K562 (cell line): ENCODE measurements at regions not wholly inside any gene's neighbourhood (a gene's known extent, or its start where the extent isn't known, plus 50 kb on each side); places are given as distances from the start of the nearest gene placed in this dataset.

Experiments used
- CBX2 ChIP-seq: fragments of 200-600 bp; sonication (generic); IDR thresholded peaks from one replicate; pipeline ENCODE4 v1.6.1; 2012; ENCODE audit warnings: mild to moderate bottlenecking, low read length, inconsistent platforms; ENCODE audit not compliant: insufficient read depth, poor library complexity, severe bottlenecking
- GABPA ChIP-seq: fragments of 200-800 bp; sonication (Bioruptor generic); conservative IDR thresholded peaks from 2 replicates; pipeline ENCODE4 v1.6.1; 2016; ENCODE audit warnings: low read depth, missing genetic modification characterization, missing compliant biosample characterization
- GABPB2 ChIP-seq: fragments of 250-450 bp; sonication (Bioruptor Pico); conservative IDR thresholded peaks from 2 replicates; pipeline ENCODE4 v1.5.1; 2021; ENCODE audit warnings: mild to moderate bottlenecking
- GTF2A2 ChIP-seq: IDR thresholded peaks from 2 replicates; pipeline ENCODE4 v1.6.1; 2016; ENCODE audit warnings: mild to moderate bottlenecking, missing genetic modification characterization, missing compliant biosample characterization
- KDM1A ChIP-seq, 2 experiments: fragments of 450-650 bp; IDR thresholded peaks; 2 replicates each; pipeline ENCODE4 v1.6.1; 2016; ENCODE audit warnings: mild to moderate bottlenecking in 2 of 2
- WHSC1 ChIP-seq: IDR thresholded peaks from one replicate; pipeline ENCODE4 v1.6.1; 2012; ENCODE audit warnings: low read length, control low read depth, inconsistent platforms
- ZNF212 ChIP-seq: fragments of 450-650 bp; formaldehyde crosslinking; IDR thresholded peaks from 2 replicates; pipeline ENCODE4 v1.4.0; 2020; ENCODE audit warnings: mild to moderate bottlenecking
- ZNF586 ChIP-seq: fragments of 450-650 bp; formaldehyde crosslinking; conservative IDR thresholded peaks from 2 replicates; pipeline ENCODE4 v1.4.0; 2020; ENCODE audit warnings: mild to moderate bottlenecking, moderate library complexity
- ZNF77 ChIP-seq: fragments of 250-450 bp; sonication (Bioruptor Pico); IDR thresholded peaks from 2 replicates; pipeline ENCODE4 v1.5.0; 2020
- TF ChIP-seq, protein P1 (sequence below), 3 experiments: fragments of 200-800 bp in 1 of 3; fragments of 250-450 bp in 1 of 3; fragments of 450-650 bp in 1 of 3; sonication (Bioruptor Pico) in 1 of 3; sonication (Bioruptor generic) in 1 of 3; formaldehyde crosslinking in 1 of 3; IDR thresholded peaks; 2 replicates each; pipeline versions ENCODE4 v1.6.1 to v1.8.0; 2016 to 2022; ENCODE audit warnings: mild to moderate bottlenecking in 2 of 3, missing genetic modification characterization in 2 of 3, missing compliant biosample characterization in 1 of 3, moderate library complexity in 1 of 3
- TF ChIP-seq, protein P2 (sequence below): fragments of 450-650 bp; IDR thresholded peaks from 2 replicates; pipeline ENCODE4 v1.6.1; 2018; ENCODE audit warnings: mild to moderate bottlenecking, low read depth; ENCODE audit not compliant: partially characterized antibody
- TF ChIP-seq, protein P3 (sequence below): fragments of 450-650 bp; formaldehyde crosslinking; IDR thresholded peaks from 2 replicates; pipeline ENCODE4 v1.4.0; 2020; ENCODE audit warnings: mild to moderate bottlenecking, moderate library complexity
- TF ChIP-seq, protein P4 (sequence below): IDR thresholded peaks from 3 replicates; pipeline ENCODE4 v1.6.1; 2011; ENCODE audit warnings: borderline replicate concordance, mild to moderate bottlenecking, moderate library complexity; ENCODE audit not compliant: insufficient read length; ENCODE audit errors: extremely low read depth
- TF ChIP-seq, protein P5 (sequence below): fragments of 250-450 bp; sonication (Bioruptor Pico); IDR thresholded peaks from 2 replicates; pipeline ENCODE4 v1.4.0; 2020; ENCODE audit warnings: borderline replicate concordance
- TF ChIP-seq, protein P6 (sequence below): IDR thresholded peaks from 2 replicates; pipeline ENCODE4 v1.6.1; 2011; ENCODE audit not compliant: insufficient read length; ENCODE audit errors: extremely low read depth

DNA sequence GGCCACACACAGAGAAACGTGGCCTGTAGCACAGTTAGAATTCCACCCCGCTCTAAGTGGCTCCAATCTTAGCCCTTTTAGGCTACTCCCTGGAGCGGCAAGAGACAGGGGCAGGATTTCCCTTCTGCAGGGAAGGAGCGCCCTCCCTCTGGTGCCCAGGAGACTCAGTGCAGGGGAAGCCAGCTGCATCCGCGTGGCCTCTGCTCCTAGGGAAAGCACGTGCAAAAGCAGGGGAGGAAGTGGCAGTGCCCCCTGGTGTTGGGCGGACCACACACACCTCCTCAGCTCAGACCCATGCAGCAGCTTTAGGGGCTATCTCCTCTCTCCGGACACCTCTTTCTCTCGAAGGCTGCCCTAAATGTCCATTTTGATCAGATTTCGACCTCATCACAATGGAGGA is 50.0 kb downstream of the SPRING1 start (continued):
- TF ChIP-seq, protein P1, sequence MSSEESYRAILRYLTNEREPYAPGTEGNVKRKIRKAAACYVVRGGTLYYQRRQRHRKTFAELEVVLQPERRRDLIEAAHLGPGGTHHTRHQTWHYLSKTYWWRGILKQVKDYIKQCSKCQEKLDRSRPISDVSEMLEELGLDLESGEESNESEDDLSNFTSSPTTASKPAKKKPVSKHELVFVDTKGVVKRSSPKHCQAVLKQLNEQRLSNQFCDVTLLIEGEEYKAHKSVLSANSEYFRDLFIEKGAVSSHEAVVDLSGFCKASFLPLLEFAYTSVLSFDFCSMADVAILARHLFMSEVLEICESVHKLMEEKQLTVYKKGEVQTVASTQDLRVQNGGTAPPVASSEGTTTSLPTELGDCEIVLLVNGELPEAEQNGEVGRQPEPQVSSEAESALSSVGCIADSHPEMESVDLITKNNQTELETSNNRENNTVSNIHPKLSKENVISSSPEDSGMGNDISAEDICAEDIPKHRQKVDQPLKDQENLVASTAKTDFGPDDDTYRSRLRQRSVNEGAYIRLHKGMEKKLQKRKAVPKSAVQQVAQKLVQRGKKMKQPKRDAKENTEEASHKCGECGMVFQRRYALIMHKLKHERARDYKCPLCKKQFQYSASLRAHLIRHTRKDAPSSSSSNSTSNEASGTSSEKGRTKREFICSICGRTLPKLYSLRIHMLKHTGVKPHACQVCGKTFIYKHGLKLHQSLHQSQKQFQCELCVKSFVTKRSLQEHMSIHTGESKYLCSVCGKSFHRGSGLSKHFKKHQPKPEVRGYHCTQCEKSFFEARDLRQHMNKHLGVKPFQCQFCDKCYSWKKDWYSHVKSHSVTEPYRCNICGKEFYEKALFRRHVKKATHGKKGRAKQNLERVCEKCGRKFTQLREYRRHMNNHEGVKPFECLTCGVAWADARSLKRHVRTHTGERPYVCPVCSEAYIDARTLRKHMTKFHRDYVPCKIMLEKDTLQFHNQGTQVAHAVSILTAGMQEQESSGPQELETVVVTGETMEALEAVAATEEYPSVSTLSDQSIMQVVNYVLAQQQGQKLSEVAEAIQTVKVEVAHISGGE (CRISPR knock-in tag; IDR thresholded peaks at IDR 0.05), result no peak
- no peak for TF ChIP-seq GABPB2 (CRISPR knock-in tag)
- TF ChIP-seq, protein P2, sequence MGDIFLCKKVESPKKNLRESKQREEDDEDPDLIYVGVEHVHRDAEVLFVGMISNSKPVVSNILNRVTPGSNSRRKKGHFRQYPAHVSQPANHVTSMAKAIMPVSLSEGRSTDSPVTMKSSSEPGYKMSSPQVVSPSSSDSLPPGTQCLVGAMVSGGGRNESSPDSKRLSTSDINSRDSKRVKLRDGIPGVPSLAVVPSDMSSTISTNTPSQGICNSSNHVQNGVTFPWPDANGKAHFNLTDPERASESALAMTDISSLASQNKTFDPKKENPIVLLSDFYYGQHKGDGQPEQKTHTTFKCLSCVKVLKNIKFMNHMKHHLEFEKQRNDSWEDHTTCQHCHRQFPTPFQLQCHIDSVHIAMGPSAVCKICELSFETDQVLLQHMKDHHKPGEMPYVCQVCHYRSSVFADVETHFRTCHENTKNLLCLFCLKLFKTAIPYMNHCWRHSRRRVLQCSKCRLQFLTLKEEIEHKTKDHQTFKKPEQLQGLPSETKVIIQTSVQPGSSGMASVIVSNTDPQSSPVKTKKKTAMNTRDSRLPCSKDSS, result no peak
- TF ChIP-seq, protein P3, sequence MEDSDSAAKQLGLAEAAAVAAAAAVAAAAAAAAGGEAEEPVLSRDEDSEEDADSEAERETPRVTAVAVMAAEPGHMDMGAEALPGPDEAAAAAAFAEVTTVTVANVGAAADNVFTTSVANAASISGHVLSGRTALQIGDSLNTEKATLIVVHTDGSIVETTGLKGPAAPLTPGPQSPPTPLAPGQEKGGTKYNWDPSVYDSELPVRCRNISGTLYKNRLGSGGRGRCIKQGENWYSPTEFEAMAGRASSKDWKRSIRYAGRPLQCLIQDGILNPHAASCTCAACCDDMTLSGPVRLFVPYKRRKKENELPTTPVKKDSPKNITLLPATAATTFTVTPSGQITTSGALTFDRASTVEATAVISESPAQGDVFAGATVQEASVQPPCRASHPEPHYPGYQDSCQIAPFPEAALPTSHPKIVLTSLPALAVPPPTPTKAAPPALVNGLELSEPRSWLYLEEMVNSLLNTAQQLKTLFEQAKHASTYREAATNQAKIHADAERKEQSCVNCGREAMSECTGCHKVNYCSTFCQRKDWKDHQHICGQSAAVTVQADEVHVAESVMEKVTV (CRISPR knock-in tag), result no peak
- TF ChIP-seq GABPA (tag), result peak; percentile 46; the same call in 1 of the 2 replicates
- no peak for TF ChIP-seq CBX2
- TF ChIP-seq ZNF212 (CRISPR knock-in tag), result no peak
- TF ChIP-seq, protein P4, sequence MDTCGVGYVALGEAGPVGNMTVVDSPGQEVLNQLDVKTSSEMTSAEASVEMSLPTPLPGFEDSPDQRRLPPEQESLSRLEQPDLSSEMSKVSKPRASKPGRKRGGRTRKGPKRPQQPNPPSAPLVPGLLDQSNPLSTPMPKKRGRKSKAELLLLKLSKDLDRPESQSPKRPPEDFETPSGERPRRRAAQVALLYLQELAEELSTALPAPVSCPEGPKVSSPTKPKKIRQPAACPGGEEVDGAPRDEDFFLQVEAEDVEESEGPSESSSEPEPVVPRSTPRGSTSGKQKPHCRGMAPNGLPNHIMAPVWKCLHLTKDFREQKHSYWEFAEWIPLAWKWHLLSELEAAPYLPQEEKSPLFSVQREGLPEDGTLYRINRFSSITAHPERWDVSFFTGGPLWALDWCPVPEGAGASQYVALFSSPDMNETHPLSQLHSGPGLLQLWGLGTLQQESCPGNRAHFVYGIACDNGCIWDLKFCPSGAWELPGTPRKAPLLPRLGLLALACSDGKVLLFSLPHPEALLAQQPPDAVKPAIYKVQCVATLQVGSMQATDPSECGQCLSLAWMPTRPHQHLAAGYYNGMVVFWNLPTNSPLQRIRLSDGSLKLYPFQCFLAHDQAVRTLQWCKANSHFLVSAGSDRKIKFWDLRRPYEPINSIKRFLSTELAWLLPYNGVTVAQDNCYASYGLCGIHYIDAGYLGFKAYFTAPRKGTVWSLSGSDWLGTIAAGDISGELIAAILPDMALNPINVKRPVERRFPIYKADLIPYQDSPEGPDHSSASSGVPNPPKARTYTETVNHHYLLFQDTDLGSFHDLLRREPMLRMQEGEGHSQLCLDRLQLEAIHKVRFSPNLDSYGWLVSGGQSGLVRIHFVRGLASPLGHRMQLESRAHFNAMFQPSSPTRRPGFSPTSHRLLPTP, result no peak
- TF ChIP-seq, protein P5, sequence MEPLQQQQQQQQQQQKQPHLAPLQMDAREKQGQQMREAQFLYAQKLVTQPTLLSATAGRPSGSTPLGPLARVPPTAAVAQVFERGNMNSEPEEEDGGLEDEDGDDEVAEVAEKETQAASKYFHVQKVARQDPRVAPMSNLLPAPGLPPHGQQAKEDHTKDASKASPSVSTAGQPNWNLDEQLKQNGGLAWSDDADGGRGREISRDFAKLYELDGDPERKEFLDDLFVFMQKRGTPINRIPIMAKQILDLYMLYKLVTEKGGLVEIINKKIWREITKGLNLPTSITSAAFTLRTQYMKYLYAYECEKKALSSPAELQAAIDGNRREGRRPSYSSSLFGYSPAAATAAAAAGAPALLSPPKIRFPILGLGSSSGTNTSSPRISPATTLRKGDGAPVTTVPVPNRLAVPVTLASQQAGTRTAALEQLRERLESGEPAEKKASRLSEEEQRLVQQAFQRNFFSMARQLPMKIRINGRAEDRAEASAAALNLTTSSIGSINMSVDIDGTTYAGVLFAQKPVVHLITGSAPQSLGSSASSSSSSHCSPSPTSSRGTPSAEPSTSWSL (CRISPR knock-in tag), result no peak
- TF ChIP-seq ZNF586 (CRISPR knock-in tag), result no peak
- no peak for TF ChIP-seq GTF2A2 (tag)
- TF ChIP-seq KDM1A (IDR thresholded peaks at IDR 0.05), result no peak
- TF ChIP-seq WHSC1, result no peak
- TF ChIP-seq ZNF77 (CRISPR knock-in tag), result no peak
- TF ChIP-seq, protein P6, sequence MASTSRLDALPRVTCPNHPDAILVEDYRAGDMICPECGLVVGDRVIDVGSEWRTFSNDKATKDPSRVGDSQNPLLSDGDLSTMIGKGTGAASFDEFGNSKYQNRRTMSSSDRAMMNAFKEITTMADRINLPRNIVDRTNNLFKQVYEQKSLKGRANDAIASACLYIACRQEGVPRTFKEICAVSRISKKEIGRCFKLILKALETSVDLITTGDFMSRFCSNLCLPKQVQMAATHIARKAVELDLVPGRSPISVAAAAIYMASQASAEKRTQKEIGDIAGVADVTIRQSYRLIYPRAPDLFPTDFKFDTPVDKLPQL, result no peak
